Right ventricle myocardium inferior (tissue), 1 donor: ENCODE measurements at regions not wholly inside any gene's neighbourhood (a gene's known extent, or its start where the extent isn't known, plus 50 kb on each side); places are given as distances from the start of the nearest gene placed in this dataset.

Experiments used
- ATAC-seq: fragments of 200-7000 bp; cut with Tn5 transposase; one replicate; pipeline ENCODE4 v1.9.1; 2020; ENCODE audit warnings: mild to moderate bottlenecking, moderate library complexity
- DNase-seq: peaks from one replicate; pipeline ENCODE4 v3.0.0; 2021; ENCODE audit errors: missing footprints
- intact Hi-C: fragments of 100-400 bp; cut with DNase I; formaldehyde crosslinking; loops from one replicate; pipeline ENCODE4 v1.11.0; 2022
- donor health status: DM: no; HTN: yes; CAD: no; lungs with severe emphysema.

DNA sequence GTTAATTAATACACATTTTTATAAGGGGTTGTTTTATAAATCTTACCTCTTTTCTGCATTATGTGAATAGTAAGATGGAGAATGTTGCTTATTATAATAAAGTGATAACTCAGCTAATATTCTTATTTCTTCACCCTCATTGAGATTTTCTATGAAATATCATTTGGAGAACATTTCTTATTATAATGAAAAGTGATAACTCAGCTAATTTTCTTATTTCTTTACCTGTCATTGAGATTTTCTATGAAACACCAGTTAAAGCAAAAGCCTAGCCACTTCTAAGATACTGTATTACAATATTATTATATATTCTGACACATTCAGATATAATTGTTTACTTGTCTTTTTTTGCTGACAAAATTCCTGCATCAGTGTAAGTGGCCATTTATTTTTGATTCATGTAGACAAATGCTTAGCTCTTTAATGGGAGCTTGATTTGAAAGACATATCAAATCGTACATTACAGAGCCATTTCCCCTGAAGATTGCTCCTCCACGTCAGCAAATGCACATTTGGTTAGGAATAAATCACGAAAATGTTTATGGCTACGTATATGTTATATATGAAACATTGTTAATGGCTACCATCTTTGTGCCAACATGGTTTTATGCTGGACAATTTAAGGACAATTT is 427.5 kb downstream of the CHL1 start:
- intact Hi-C loops: no loop called here
- ATAC-seq (no peak), DNase-seq (no peak)

DNA sequence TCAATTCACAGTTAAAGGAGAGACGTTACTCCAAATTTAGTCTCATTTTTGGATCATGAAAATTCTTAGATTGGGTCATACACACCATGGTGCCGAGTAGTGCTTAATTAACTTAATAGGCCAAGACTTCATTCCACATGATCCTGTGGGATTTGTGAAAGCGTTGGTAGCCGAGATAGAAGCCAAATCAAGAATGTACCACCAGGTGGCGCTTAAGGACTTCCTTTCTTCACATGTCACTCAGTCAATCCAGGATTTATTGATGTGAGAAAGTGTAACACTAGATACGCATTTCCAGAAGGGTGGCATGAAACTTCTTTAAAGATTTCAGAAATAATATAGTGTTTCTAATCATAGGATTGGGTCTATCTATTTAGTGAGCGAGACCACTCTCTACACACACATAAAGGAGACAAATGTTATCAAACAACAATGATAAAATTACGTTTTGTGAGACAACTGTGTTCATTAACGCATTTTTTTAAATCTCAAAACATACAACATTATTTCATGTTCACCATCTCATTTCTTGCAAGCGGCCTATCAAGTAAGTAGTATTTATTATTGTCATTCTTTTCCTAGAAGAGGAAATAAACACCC is 436.1 kb downstream of the CHL1 start:
- intact Hi-C loops: no loop called here
- DNase-seq (no peak), ATAC-seq (no peak)

DNA sequence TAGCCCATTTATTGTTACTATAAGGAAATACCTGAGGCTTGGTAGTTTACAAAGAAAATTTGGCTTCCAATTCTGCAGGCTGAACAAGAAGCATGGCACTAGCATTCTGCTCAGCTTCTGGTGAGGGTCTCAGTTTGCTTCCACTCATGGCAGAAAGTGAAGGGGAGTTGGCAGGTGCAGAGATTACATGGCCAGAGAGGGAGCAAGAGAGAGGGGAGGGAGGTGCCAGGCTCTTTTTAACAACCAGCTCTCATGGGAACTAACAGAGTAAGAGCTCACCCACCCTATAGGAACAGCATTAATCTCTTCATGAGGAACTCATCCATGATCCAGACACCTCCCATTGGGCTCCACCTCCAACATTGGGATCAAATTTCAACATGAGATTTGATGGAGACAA is 437.9 kb downstream of the CHL1 start:
- intact Hi-C loops: no loop called here
- ATAC-seq (no peak), DNase-seq (no peak)

- ATAC-seq (no peak), DNase-seq (no peak)
- intact Hi-C loops: no loop called here
Observed at GRCh38 chr3:635393-635792, 438.8 kb downstream of the CHL1 start.

DNA sequence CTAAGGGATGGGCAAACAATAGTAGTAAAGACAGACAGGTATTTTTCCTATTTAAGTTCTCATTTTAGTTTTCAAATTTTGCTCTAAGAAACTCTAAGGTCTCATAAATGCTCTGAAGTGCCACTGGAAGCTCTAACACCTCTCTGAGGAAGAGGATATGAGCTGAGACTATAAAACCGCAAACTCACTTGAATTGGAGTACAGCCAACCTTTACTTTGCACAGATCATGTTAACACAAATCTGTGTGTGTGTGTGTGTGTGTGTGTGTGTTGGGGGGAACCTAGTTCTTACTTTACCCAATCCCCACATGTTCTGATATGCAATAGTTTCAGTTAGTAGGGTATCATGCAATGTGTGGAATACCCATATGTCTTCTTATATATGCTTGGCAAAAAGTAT is 446.8 kb downstream of the CHL1 start:
- intact Hi-C loops: no loop called here
- ATAC-seq (no peak), DNase-seq (no peak)

DNA sequence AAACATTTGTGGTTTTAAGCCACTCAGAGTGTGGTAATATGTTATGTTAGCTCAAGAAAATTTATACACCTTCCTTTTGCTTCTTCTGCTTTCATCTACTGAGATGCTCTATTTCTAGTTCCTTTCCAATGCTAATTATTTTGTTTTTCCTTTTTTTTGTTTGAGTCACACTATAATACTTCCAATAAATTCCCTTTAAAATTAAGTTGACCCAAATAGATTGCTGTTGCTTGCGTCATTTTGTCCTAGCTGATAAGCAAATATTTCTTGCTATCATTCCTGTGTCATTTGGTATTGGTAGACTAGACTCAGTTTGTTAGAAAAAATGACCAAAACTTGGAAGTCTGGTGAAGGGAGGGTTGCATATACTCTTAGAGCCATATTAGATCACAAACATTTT is 437.0 kb upstream of the CNTN6 start:
- ATAC-seq (no peak), DNase-seq (no peak)
- intact Hi-C loops: no loop called here

- DNase-seq (no peak), ATAC-seq (no peak)
- intact Hi-C loops: no loop called here
Observed at GRCh38 chr3:661356-661755, 431.5 kb upstream of the CNTN6 start.

DNA sequence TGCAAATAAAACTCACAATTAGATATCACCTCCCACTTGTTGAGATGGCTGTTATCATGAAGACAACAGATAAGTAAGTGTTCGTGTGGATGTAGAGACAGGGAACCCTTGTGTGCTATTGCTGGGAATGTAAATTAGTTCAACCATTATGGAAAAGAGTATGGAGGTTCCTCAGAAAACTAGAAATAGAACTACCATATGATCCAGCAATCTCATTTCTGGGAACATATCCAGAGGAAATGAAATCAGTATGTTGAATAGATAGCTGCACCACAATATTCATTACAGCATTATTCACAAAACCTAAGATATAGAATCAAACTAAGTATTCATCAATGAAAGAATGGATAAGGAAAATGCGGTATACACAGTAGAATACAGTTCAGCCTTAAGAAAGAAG is 418.7 kb upstream of the CNTN6 start:
- intact Hi-C loops: no loop called here
- no peak for DNase-seq
- no peak for ATAC-seq

DNA sequence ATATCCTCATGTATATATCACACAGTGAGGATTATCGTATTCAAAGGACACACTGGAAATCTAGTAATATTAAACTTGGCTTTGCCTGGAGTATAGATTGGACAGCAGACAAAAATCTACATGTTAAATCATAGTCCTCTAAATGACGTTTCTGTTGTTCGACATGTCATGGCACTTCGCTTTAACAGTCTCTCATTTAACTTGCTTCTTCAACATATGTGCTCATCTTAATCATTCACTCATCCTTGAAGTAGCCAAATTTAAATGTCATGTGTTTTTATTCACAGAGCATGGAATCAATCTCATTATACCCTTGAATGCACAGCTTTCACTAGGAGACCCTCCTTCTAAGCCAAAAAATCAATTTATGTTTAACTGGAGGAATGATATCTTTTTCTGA is 417.0 kb upstream of the CNTN6 start:
- ATAC-seq: no peak
- no peak for DNase-seq
- intact Hi-C loops: no loop called here

DNA sequence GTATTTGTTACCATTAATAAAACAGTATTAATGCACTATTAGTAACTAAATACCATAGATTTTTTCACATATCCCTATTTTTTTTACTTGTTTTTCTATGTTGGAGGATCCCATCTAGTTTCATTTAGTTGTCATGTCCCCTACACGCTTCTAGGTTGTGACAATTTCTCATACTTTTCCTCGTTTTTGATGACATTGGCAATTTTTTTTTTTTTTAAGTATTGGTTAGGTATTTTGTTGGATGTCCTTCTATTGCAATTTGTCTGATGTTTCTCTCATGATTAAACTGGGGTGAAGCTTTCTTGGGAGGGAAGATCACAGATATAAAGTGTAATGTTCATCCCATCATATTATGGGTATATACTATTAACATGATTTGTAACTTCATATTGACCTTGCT is 409.1 kb upstream of the CNTN6 start:
- ATAC-seq: no peak
- intact Hi-C loops: no loop called here
- no peak for DNase-seq

DNA sequence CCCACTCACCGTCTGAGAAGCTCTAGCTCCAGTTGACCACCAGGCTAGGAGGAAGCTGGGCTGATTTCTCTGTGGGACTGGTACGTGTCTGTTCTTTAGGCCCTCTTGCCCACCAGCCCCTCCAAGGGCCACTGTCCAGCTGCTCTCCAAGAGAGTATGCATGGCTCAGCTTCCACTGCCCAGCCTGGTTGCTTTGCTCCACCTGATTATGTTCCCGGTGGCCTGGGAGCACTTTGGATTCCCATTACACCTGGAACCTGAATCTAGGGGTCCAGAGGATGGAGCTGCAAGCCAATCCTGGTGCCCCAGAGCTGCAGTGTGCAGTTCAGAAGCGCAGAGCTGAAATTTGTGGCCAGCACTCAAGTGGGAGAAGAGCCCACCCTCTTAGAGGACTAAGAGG is 402.1 kb upstream of the CNTN6 start:
- intact Hi-C loops: no loop called here
- DNase-seq (no peak), ATAC-seq (no peak)

DNA sequence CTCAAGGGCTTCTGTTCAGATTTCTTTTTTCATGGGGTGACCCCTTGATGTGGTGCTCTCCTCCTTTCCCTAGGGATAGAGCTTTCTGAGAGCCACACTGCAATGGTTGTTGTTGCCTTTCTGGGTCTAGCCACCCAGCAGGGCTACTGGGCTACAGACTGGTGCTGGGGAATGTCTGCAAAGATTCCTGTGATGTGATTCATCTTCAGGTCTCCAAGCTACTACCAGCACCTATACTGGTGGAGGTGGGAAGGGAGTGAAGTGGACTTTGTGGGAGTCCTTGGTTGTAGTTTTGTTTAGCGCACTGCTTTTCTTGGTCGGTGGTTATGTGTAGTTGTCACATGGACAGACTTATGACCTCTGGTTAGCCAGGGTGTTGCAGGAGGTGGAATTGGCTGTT is 392.3 kb upstream of the CNTN6 start:
- DNase-seq (no peak), ATAC-seq (no peak)
- intact Hi-C loops: no loop called here

DNA sequence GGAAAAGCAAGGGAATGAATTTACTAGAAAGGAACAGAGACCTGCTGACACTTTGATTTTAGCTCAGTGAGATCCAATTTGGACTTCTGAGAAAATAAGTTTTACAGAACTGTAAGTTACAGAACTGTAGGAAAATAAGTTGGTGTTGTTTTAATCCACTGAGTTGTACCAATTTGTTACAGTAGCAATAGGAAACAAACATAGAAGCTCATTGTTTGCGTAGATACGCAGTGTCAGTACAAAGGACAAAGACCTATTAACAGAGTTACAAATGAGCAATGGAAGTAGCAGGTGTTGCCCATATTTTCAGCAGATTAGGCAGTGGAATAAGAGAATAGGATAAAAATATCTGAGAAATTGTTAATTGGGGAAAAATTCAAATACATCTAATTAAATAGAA is 385.8 kb upstream of the CNTN6 start:
- DNase-seq: no peak
- intact Hi-C loops: no loop called here
- no peak for ATAC-seq

DNA sequence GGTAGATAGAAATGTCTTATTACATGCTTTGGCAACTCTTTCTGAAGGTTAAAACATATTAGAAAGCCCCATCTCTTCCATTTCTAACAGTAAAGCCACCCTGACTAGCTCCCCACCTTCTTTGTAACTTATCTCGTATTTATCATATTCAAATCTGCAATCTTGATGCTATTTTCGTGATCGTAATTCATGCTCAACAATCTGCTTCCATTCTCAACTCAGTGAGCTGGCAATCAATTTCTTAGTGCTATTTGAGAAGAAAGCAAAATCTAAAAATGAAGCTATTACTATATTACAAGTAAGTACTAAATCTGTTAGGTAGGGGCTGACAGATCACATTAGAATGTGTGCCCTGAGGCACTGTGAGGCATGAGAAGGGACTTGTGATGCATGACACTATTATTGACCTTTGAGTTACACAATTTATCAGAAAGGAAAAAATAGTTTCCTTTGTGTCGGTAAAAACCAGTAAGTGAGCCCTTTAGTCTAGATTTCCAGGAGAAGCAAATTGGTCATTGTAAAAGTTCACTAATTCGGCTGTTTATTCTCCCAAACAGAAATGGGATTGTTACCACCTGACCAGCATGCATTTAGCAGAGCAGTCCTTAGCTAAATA is 379.7 kb upstream of the CNTN6 start:
- intact Hi-C loops: no loop called here
- DNase-seq (no peak), ATAC-seq (no peak)

GRCh38 chr3:713947-714620 is 378.7 kb upstream of the CNTN6 start:
- ATAC-seq (no peak), DNase-seq (no peak)
- intact Hi-C loops: no loop called here

DNA sequence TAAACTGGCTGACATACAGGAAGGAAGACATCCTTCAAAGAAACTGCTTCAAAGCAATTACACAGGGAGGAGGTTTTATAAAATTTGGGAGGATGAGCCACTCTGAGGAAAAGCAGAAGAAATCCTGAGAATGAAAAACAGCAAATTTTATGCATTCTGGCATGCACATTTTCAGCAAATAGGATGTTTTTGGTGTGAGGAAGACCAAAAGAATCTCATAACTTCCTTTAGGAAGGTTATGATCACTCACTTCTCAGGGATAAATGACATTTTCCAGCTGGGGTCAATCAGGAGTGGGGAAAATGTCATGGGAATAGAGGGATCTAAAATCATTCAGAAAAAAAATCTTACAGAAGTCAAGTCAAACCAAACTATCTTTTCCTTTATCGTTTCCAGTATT is 371.7 kb upstream of the CNTN6 start:
- ATAC-seq (no peak), DNase-seq (no peak)
- intact Hi-C loops: no loop called here

- ATAC-seq (no peak), DNase-seq (no peak)
- intact Hi-C loops: no loop called here
Observed at GRCh38 chr3:732326-732928, 360.4 kb upstream of the CNTN6 start.

DNA sequence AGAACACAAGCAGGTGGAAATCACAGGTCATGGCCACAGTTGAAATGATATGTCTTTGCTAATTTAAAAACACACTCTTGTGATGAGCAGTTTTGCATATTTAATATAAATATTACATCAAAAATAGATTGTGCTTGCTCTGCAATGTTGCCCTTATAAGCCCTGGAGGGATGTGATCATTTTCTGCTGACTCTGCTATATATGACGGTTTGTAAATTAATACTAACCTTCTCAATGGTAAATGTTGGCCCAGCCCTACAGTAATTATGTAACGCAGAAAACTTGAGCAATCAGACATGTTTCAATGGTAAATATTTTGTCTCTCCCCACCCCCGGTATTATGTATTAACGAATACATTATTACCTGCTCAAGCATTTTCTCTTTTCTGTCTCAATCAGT is 359.5 kb upstream of the CNTN6 start:
- intact Hi-C loops: no loop called here
- ATAC-seq: no peak
- no peak for DNase-seq

- intact Hi-C loops: no loop called here
- no peak for DNase-seq
- ATAC-seq: no peak
Observed at GRCh38 chr3:757711-758110, 335.1 kb upstream of the CNTN6 start.

- intact Hi-C loops: no loop called here
- ATAC-seq (no peak), DNase-seq (no peak)
Observed at GRCh38 chr3:759106-759505, 333.7 kb upstream of the CNTN6 start.
